Kidney capillary endothelial cell (primary cell): ENCODE measurements at regions not wholly inside any gene's neighbourhood (a gene's known extent, or its start where the extent isn't known, plus 50 kb on each side); places are given as distances from the start of the nearest gene placed in this dataset.

Source experiments
- DNase-seq: peaks from one replicate; pipeline ENCODE4 v3.0.0-alpha.2; 2018; ENCODE audit warnings: low spot score

GRCh38 chr18:4851301-4851976, 345.6 kb downstream of the AKAIN1 start:
- DNase-seq: no peak

DNA sequence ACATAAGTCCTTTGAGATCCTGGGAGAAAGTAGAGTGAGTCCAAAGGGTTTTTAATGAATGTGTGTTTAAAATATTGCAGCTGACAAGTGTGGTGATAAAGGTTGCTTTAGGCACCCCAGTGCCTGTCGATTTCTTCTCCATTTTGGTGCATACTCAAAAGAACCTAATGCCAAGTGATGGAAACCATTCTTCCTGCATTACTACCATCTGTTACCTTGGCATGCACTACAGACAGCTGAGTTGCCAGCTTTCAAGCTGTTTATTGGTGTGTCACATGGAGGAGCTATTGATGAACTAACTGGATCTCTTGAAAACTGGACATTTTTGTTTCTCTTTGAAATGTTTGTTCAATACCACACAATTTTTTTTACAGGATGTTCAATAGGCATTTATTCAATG, 350.0 kb downstream of the AKAIN1 start:
- no peak for DNase-seq

DNA sequence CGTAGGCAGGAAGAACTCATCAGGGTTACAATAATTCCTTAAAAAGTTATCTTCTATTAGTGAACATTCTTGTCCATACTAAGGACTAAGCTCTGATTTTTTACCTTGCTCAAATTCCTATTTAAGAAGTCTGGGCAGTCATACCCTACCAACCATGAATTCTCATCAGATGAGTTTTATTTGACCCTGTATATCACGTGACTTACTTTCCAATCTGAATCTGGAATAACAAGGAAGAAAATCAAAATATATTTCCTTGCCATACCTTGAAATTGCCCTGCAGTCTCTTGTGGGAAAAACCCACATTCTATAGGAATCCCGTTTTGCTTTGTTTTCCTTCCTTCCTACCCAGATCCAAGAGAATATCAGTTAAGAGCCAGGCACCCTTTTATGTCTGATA, 352.7 kb downstream of the AKAIN1 start:
- DNase-seq: no peak

DNA sequence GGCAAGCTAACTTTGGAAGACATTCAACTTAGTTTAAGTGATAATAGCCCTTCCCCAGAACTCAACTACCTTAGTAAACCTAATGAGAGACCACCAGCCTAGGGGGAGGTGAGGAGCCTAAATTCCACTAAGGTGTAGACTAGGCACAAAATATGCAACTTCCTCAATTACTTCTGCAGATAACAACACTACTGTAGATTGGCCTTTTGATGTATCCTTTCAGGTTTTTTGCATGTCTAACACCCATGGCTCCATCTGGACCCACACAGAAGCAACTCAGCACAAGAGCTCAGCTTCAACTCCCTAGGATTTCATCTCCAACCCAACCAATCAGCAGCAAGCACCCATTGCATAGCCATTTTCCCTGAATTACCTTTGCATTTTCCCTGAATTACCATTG, 353.3 kb downstream of the AKAIN1 start:
- no peak for DNase-seq

GRCh38 chr18:4842751-4843150, 354.3 kb downstream of the AKAIN1 start:
- no peak for DNase-seq

- DNase-seq: no peak
Measured at GRCh38 chr18:4842287-4842686, 354.8 kb downstream of the AKAIN1 start.

DNA sequence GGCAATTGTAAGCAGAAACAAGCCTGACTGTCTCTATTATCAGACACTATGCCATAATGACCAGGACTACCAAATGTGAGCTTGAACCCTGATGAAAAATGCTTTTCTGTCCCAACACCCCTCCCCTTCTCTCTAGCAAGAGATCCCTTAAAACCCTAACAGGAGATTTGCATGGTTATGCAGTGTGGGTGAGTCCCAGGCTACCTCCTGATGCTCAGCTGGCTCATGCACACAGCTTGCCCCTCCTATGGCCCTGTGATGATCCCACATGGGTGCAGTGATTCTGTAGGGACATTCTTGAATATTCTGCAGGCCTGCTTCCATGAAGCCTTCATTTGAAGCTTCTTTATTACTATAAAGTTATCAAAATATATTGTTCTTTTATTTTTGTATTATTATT, 357.4 kb downstream of the AKAIN1 start:
- DNase-seq: no peak

DNA sequence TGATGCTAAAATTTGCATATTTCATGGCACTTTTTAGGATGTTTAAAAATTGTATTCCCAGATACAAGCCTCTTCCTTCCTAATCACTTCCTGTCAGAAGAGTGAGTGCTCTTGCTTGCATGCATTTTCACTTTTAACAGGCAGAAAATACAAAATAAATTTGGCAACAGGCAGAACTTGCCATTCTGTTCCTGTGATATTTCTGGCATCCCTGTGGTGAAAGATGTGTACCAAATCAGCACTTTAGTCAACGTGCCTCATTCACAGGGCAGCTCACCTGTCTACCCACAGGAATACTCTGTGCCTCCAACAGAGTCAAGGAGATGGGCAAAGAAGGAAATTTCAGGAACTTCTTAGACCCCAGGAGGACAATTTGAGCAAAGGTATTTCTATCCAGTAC, 360.9 kb downstream of the AKAIN1 start:
- DNase-seq: no peak

GRCh38 chr18:4831791-4832375, 365.2 kb downstream of the AKAIN1 start:
- DNase-seq: no peak

DNA sequence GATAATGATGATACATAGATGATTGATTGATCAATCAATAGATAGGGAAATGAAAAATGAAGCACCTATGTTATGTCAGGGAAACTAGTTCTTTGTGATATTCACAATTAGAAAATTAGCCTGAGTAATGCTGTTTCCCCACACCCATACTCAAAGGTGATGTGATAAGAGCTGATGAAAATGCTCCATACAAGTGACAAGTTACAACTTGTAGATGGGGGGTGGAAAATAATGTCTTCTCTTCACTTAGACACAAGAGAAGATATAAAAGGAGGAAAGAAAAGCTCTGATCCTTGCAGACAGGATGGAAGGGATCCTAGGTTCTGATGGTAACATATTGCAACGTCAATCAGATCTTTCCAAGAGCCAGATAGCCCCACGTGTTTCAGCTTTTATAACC, 365.9 kb downstream of the AKAIN1 start:
- no peak for DNase-seq

GRCh38 chr18:4823091-4823490, 368.0 kb upstream of the DLGAP1 start:
- DNase-seq: no peak

DNA sequence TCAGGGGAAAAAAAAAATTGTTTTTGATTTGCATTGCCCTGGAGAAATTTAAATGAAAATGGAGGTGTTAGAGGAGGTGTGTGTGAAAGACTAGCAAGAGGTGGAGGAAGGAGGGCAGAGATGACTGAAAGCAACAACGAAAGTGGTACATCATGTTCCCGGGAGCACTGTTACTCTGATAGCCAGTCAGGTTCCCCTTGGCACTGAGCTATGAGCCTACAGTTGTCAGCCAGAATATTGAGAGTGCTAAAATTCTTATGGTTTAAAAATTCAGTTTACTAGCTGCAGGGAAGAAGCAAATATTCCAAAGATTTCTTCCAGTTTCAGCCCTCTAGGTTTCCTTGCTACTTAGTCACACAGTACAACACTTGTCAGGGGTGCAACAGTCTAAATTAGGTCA, 366.7 kb upstream of the DLGAP1 start:
- no peak for DNase-seq

DNA sequence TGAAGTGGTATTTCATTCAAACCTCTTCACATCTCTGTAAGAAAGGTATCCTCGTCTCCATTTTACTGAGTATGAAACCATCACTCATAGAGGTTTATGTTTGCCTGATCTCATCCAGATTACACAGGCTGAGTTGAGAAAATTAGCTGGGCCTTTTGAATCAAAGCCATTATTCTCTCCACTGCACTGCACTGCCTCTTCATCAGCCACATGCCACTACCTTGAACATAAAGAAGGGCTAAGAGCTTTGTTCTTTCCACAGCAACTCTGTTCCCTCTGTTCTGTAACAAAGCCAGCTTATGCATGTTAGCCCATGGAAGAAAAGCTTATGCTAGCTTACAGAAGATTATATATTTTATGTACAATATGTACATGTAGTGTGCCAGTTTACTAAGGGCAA, 362.6 kb upstream of the DLGAP1 start:
- DNase-seq: no peak

DNA sequence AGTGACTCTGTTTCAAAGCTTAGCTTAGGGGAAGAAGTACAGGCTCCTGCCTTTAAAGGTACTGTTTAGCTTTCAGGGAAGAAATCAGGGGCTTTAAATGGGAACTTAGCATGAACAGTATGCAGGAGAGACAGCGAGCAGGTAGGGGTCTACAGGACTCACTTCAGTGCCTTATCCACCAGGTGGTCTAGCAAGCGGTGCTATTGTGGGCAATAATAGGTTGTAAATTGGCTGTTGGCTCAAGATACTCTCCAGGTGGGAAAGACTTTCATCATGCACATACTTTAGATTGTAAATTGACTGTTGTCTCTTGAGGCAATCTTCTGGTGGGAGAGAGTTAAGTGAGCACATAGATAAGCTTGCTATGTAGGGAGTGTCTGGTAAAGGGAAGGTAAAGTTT, 358.6 kb upstream of the DLGAP1 start:
- DNase-seq: no peak

DNA sequence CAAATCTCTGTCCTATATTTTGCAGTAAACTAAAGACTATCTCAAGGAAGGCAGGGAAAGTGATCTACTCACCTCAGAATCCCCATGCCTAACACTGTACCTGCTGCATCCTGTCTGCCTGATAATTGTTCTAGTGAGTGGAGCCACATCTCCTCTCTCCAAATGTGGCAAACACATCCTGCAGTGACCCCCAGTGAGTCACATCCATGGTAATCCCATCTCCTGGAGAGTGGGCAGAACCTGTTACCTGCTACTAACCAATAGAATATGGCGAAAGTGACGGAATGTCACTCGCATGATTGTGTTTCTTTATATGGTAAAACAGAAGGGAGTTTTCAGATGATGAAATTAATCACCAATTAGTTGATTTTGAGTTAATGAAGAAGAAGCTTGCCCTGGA, 353.8 kb upstream of the DLGAP1 start:
- no peak for DNase-seq

- peak; percentile 3 for DNase-seq
Measured at GRCh38 chr18:4807604-4808293, 352.6 kb upstream of the DLGAP1 start.

- no peak for DNase-seq
Measured at GRCh38 chr18:4806331-4806730, 351.2 kb upstream of the DLGAP1 start.

DNA sequence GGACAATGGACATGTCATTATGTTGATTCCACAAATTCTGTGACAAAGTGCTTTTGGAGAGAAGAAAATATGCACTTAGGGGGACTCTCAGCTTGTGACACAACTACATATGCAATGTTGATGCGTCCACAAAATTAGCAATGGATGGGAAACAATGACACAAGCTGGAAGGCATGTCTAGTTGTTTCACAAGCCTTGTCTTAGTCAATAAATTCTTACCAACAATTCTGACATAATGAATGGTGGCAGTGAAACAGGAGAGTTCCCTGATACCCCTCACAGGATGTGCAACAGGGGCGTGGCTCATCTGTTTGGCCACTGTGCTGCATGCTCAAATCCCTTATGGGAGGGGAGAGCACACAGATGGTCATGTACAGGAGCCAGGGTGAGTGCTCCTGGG, 347.2 kb upstream of the DLGAP1 start:
- no peak for DNase-seq

GRCh38 chr18:4801151-4801550, 346.0 kb upstream of the DLGAP1 start:
- DNase-seq: no peak

DNA sequence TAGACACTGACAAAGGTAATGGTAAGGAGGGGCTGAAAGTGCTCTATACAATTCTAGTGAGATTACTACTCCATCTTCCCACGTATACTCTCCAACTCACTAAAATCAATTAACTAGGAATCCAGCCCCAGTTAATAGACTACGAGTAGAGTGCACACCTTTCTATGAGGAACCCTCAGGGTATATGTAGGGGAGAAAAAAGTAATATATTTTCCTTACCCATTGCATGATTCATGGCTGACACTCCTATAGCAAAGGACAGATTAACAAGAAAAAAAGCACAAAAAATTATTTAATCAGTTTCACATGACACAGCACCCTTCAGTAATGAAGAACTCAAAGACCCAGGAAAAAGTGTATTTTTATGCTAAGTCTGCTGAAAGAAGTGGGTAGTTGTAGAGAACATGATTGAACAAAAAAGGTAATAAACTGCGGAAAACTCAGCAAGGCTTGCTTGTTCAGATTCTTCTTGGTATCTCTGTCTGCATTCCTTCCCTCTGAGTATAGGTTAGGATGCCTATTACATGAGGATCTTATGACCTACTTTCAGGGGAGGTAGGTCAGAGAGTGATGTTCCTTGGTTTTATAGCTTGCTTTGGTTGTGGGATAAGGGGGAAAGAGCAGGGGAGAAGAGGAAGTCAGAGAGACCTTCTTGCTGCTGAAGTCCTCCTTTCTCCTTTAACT, 342.0 kb upstream of the DLGAP1 start:
- no peak for DNase-seq

DNA sequence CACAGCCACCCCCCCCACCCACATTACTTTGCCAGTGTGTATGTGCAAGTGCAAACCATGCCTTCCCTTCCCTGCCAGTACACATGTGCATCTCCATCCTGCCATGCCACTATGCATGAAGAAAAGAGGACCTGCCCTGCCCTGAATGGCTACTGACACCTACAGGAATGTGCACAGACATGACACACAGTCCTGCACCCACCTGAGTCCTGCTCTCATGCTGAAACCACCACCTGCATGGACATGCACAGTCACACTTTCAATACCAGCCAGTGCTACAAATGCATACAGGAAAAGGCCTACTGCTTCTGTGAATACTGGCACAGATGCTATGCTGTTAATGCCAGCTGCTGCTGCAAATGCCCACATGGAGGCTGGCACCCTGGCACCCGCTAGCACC, 334.4 kb upstream of the DLGAP1 start:
- no peak for DNase-seq

- DNase-seq: no peak
Measured at GRCh38 chr18:4781873-4782272, 326.8 kb upstream of the DLGAP1 start.

- DNase-seq: no peak
Measured at GRCh38 chr18:4765401-4765800, 310.3 kb upstream of the DLGAP1 start.
